ENCODE measurements at regions not wholly inside any gene's neighbourhood (a gene's known extent, or its start where the extent isn't known, plus 50 kb on each side); places are given as distances from the start of the nearest gene placed in this dataset.

- peaks cover under 1% of the 10 kb centered on the region for H3K27me3 Mint-ChIP-seq (ENCODE audit: insufficient read depth, low read depth, poor library complexity)
- no peaks in the 10 kb centered on the region for H3K36me3 Mint-ChIP-seq (ENCODE audit: low read depth)
- H3K4me3 Mint-ChIP-seq, result no peak overlapping the region
- Histone ChIP-seq H2AFZ (no peak overlapping the region), H3F3A (replicated peaks; ENCODE audit: low read depth) (no peaks in the 10 kb centered on the region), H4K20me1 (replicated peaks; ENCODE audit: insufficient read depth) (no peaks in the 10 kb centered on the region), H3K36me3 (ENCODE audit: insufficient read depth) (no peaks in the 10 kb centered on the region), H3K27ac (ENCODE audit: low read depth) (no peak overlapping the region), H3K27me3 (ENCODE audit: insufficient read depth) (no peaks in the 10 kb centered on the region), H3K4me1 (ENCODE audit: insufficient read depth) (peaks cover 9% of the 10 kb centered on the region; the same call in 1 of the 2 replicates), H3K4me3 (no peak overlapping the region), H3K9me2 (ENCODE audit: insufficient read depth) (no peaks in the 10 kb centered on the region), H3K4me2 (no peak overlapping the region), H3K79me2 (replicated peaks; ENCODE audit: insufficient read depth) (no peaks in the 10 kb centered on the region)
- no peak overlapping the region for H3K27ac Mint-ChIP-seq
- TF ChIP-seq NANOG (IDR thresholded peaks at IDR 0.05; ENCODE audit: borderline replicate concordance) (no peak), JUNB (IDR thresholded peaks at IDR 0.05; ENCODE audit: unreplicated experiment) (no peak), EZH2 (IDR thresholded peaks at IDR 0.05; ENCODE audit: low read depth, unreplicated experiment) (no peak), ZNF331 (CRISPR knock-in tag; IDR thresholded peaks at IDR 0.05; ENCODE audit: low read depth) (no peak), ZNF114 (CRISPR knock-in tag; IDR thresholded peaks at IDR 0.05) (no peak)
- ATAC-seq (no peak), DNase-seq (ENCODE audit: low spot score) (peak; percentile 11)
- no peaks in the 10 kb centered on the region; the same call in 2 of the 3 replicates for H3K9me3 Mint-ChIP-seq
- H3K4me1 Mint-ChIP-seq, result peaks cover 20% of the 10 kb centered on the region
These were observed 380.6 kb downstream of the FBXO15 start for GRCh38 chr18:73766910-73767515.

GRCh38 chr18:73758446-73758845 lies 389.2 kb downstream of the FBXO15 start:
- no peak overlapping the region for H3K27ac ChIP-seq (ENCODE audit: low read depth)
- H4K20me1 ChIP-seq (replicated peaks; ENCODE audit: insufficient read depth), result no peaks in the 10 kb centered on the region
- Mint-ChIP-seq H3K9me3 (no peaks in the 10 kb centered on the region; the same call in 2 of the 3 replicates), H3K27me3 (ENCODE audit: insufficient read depth, low read depth, poor library complexity) (peaks cover 2% of the 10 kb centered on the region), H3K27ac (no peak overlapping the region), H3K4me3 (no peak overlapping the region), H3K4me1 (peaks cover 3% of the 10 kb centered on the region; the same call in 1 of the 3 replicates), H3K36me3 (ENCODE audit: low read depth) (no peaks in the 10 kb centered on the region)
- H2AFZ ChIP-seq, result no peak overlapping the region
- H3F3A ChIP-seq (replicated peaks; ENCODE audit: low read depth), result no peaks in the 10 kb centered on the region
- H3K36me3 ChIP-seq (ENCODE audit: insufficient read depth), result no peaks in the 10 kb centered on the region
- ATAC-seq (no peak), DNase-seq (ENCODE audit: low spot score) (no peak)
- no peak overlapping the region for H3K4me2 ChIP-seq
- no peak overlapping the region for H3K4me3 ChIP-seq
- H3K4me1 ChIP-seq (ENCODE audit: insufficient read depth), result no peaks in the 10 kb centered on the region
- H3K79me2 ChIP-seq (replicated peaks; ENCODE audit: insufficient read depth), result no peaks in the 10 kb centered on the region
- H3K27me3 ChIP-seq (ENCODE audit: insufficient read depth), result no peaks in the 10 kb centered on the region
- H3K9me2 ChIP-seq (ENCODE audit: insufficient read depth), result no peaks in the 10 kb centered on the region; the same call in 1 of the 2 replicates
- TF ChIP-seq CTCF (conservative IDR thresholded peaks at IDR 0.05; ENCODE audit: low read depth in 2 of 2) (no peak), ZNF114 (CRISPR knock-in tag; IDR thresholded peaks at IDR 0.05) (no peak), ZNF331 (CRISPR knock-in tag; IDR thresholded peaks at IDR 0.05; ENCODE audit: low read depth) (no peak), CREB1 (CRISPR knock-in tag; IDR thresholded peaks at IDR 0.05; ENCODE audit: low read depth) (no peak), EZH2 (IDR thresholded peaks at IDR 0.05; ENCODE audit: low read depth, unreplicated experiment) (no peak), STAT1 (IDR thresholded peaks at IDR 0.05; ENCODE audit: unreplicated experiment) (no peak), POLR2AphosphoS5 (IDR thresholded peaks at IDR 0.05; ENCODE audit: low read depth) (no peak), JUNB (IDR thresholded peaks at IDR 0.05; ENCODE audit: unreplicated experiment) (no peak), EZH2phosphoT487 (IDR thresholded peaks at IDR 0.05; ENCODE audit: unreplicated experiment) (no peak)
- TF ChIP-seq, protein P1, sequence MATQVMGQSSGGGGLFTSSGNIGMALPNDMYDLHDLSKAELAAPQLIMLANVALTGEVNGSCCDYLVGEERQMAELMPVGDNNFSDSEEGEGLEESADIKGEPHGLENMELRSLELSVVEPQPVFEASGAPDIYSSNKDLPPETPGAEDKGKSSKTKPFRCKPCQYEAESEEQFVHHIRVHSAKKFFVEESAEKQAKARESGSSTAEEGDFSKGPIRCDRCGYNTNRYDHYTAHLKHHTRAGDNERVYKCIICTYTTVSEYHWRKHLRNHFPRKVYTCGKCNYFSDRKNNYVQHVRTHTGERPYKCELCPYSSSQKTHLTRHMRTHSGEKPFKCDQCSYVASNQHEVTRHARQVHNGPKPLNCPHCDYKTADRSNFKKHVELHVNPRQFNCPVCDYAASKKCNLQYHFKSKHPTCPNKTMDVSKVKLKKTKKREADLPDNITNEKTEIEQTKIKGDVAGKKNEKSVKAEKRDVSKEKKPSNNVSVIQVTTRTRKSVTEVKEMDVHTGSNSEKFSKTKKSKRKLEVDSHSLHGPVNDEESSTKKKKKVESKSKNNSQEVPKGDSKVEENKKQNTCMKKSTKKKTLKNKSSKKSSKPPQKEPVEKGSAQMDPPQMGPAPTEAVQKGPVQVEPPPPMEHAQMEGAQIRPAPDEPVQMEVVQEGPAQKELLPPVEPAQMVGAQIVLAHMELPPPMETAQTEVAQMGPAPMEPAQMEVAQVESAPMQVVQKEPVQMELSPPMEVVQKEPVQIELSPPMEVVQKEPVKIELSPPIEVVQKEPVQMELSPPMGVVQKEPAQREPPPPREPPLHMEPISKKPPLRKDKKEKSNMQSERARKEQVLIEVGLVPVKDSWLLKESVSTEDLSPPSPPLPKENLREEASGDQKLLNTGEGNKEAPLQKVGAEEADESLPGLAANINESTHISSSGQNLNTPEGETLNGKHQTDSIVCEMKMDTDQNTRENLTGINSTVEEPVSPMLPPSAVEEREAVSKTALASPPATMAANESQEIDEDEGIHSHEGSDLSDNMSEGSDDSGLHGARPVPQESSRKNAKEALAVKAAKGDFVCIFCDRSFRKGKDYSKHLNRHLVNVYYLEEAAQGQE (IDR thresholded peaks at IDR 0.05; ENCODE audit: unreplicated experiment), result no peak

Data from GM23338 (cell line).